Spleen (tissue), 11 donors: ENCODE measurements at regions not wholly inside any gene's neighbourhood (a gene's known extent, or its start where the extent isn't known, plus 50 kb on each side); places are given as distances from the start of the nearest gene placed in this dataset.

Experiments
- DNase-seq: peaks from one replicate; pipeline ENCODE4 v3.0.0-alpha.2; 2020
- H3K27ac ChIP-seq, 8 donors: fragments of 200-600 bp; sonication (generic) in 7 of 8; 1 replicate in 4 of 8; 2 replicates in 4 of 8; pipeline versions ENCODE4 v1.5.0 to v1.8.0; 2016 to 2021; ENCODE audit warnings: inconsistent platforms in 4 of 8, mild to moderate bottlenecking in 4 of 8, moderate library complexity in 1 of 8
- H3K27me3 ChIP-seq, 7 donors: fragments of 200-600 bp; sonication (generic) in 6 of 7; replicated peaks in 1 of 7; 1 replicate in 4 of 7; 2 replicates in 3 of 7; pipeline versions ENCODE4 v1.5.0 to v1.8.0; 2016 to 2021; ENCODE audit warnings: inconsistent platforms in 3 of 7, mild to moderate bottlenecking in 1 of 7
- H3K36me3 ChIP-seq, 6 donors: fragments of 200-600 bp; sonication (generic) in 5 of 6; 1 replicate in 4 of 6; 2 replicates in 2 of 6; pipeline versions ENCODE4 v1.5.0 to v1.8.0; 2016 to 2021; ENCODE audit warnings: inconsistent platforms in 2 of 6
- H3K4me1 ChIP-seq, 6 donors: fragments of 200-600 bp; sonication (generic) in 5 of 6; 1 replicate in 3 of 6; 2 replicates in 3 of 6; pipeline versions ENCODE4 v1.5.0 to v1.8.0; 2016 to 2021; ENCODE audit warnings: inconsistent platforms in 3 of 6
- H3K4me3 ChIP-seq, 8 donors: fragments of 200-600 bp; sonication (generic) in 7 of 8; 1 replicate in 4 of 8; 2 replicates in 4 of 8; pipeline versions ENCODE4 v1.5.0 to v1.8.0; 2016 to 2021; ENCODE audit warnings: inconsistent platforms in 4 of 8, mild to moderate bottlenecking in 4 of 8, moderate library complexity in 2 of 8
- H3K9me3 ChIP-seq, 8 donors: fragments of 200-600 bp; sonication (generic) in 7 of 8; 1 replicate in 4 of 8; 2 replicates in 4 of 8; pipeline versions ENCODE4 v1.5.0 to v1.8.0; 2016 to 2021; ENCODE audit warnings: inconsistent platforms in 4 of 8
- CTCF ChIP-seq, 11 experiments: fragments of 200-600 bp in 7 of 11; fragments of 450-650 bp in 4 of 11; sonication (generic) in 4 of 11; IDR thresholded peaks in 8 of 11; conservative IDR thresholded peaks in 3 of 11; 1 replicate in 7 of 11; 2 replicates in 4 of 11; pipeline versions ENCODE4 v1.4.0 to v1.8.0; 2016 to 2021; ENCODE audit warnings: antibody characterized with exemption in 11 of 11, inconsistent platforms in 4 of 11, mild to moderate bottlenecking in 1 of 11
- POLR2A ChIP-seq, 3 donors: fragments of 450-650 bp; IDR thresholded peaks; one replicate each; pipeline ENCODE4 v1.5.1; 2017; ENCODE audit warnings: antibody characterized with exemption in 3 of 3, mild to moderate bottlenecking in 1 of 3
- POLR2AphosphoS5 ChIP-seq, 3 donors: sonication (generic); formaldehyde crosslinking; IDR thresholded peaks; one replicate each; pipeline ENCODE4 v1.5.1; 2017; ENCODE audit warnings: antibody characterized with exemption in 3 of 3
- WGBS, 5 donors: extraction: QIAGEN DNeasy Blood & Tissue Kit in 3 of 5; methylation state at CpG; one replicate each; pipeline versions ENCODE4 v1.1.5 to v1.1.7; 2013 to 2018; 5-methylcytosine and 5-hydroxymethylcytosine counted together
- intact Hi-C: fragments of 100-400 bp; cut with DNase I; formaldehyde crosslinking; loops from one replicate; pipeline ENCODE4 v1.15.0; 2023; ENCODE audit warnings: low total_unique reads
- donor health status: healthy with polysubstance abuse.
- donor health status: DM: no; HTN: no; CAD: no; lungs with moderate emphysema.
- donor health status: DM: no; HTN: no; CAD: no.
- donor health status: Bipolar disorder and iron deficiency.
- donor health status: healthy.
- donor health status: DM: no; HTN: no; CAD: no.
- donor health status: DM: yes; HTN: yes; CAD: no.

- intact Hi-C loops: no loop called here
- no peaks in the 10 kb centered on the region for H3K27me3 ChIP-seq
- TF ChIP-seq POLR2A (IDR thresholded peaks at IDR 0.05) (no peak), CTCF (IDR thresholded peaks at IDR 0.05 in 8 of 11, conservative IDR thresholded peaks at IDR 0.05 in 3 of 11) (no peak), POLR2AphosphoS5 (IDR thresholded peaks at IDR 0.05) (no peak)
- 71 to 82% (median 78%) methylated on average over 5 of the region's 5 CpGs for WGBS, 5 donors
- no peak overlapping the region for H3K27ac ChIP-seq
- peaks cover 0 to 8% (median 0%) of the 10 kb centered on the region in 6 donors for H3K4me1 ChIP-seq
- no peak for DNase-seq
- H3K36me3 ChIP-seq: no peaks in the 10 kb centered on the region
- peaks cover 0 to 37% (median 25%) of the 10 kb centered on the region in 8 donors for H3K9me3 ChIP-seq
- H3K4me3 ChIP-seq: no peak overlapping the region
Measured at GRCh38 chr14:104328607-104329006, 190.2 kb downstream of the KIF26A start.

GRCh38 chr14:104329793-104330192 is 191.4 kb downstream of the KIF26A start:
- Histone ChIP-seq H3K27me3 (peaks cover 0 to 10% (median 0%) of the 10 kb centered on the region in 7 donors), H3K4me1 (peaks cover 0 to 8% (median 0%) of the 10 kb centered on the region in 6 donors), H3K9me3 (peaks cover 0 to 37% (median 25%) of the 10 kb centered on the region in 8 donors), H3K4me3 (no peak overlapping the region), H3K36me3 (no peaks in the 10 kb centered on the region), H3K27ac (no peak overlapping the region)
- TF ChIP-seq POLR2AphosphoS5 (IDR thresholded peaks at IDR 0.05) (no peak), CTCF (IDR thresholded peaks at IDR 0.05 in 8 of 11, conservative IDR thresholded peaks at IDR 0.05 in 3 of 11) (no peak), POLR2A (IDR thresholded peaks at IDR 0.05) (no peak)
- intact Hi-C loops: no loop called here
- WGBS, 5 donors: 75 to 94% (median 82%) methylated on average over 1 of the region's 1 CpG
- no peak for DNase-seq

DNA sequence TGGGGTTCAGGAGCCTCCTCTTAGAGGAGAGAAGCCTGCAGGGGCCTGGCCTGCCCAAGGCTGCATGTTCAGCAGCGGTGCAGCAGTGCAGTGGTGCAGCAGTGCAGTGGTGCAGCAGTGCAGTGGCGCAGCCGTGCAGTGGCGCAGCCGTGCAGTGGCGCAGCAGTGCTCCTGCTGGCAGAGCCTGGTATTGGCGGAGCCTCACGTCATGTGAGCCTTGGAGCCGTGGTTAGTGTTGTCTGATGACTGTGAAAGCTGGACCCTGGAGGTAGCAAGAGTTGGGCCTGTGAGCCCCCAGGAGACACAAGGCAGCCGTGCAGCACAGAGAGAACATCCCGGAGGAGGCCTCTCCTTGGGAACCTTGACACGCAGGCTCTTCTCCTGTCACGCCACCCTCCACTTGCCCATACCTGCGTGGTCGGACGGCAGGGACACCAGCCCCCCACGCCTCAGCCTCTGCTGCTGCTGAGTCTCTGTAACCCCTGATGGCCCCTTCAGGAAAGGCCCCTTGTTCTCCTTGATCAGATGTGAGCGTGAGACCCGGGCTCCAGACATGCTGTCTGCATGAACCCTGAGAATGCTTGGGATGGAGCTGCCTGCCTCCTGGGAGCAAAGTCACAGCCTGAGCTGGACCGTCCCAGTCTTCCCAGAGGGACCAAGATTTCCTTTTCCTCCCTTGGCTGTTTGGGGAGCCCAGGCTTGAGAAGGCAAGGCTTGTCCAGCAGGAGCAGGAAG is 193.7 kb downstream of the KIF26A start:
- peaks cover 0 to 8% (median 0%) of the 10 kb centered on the region in 6 donors for H3K4me1 ChIP-seq
- no peak overlapping the region for H3K27ac ChIP-seq
- H3K4me3 ChIP-seq: no peak overlapping the region
- WGBS, 5 donors: 85 to 95% (median 89%) methylated on average over 10 to 20 of the region's 20 CpGs
- no peak for DNase-seq
- peaks cover 0 to 18% (median 0%) of the 10 kb centered on the region in 7 donors for H3K27me3 ChIP-seq
- intact Hi-C loops: no loop called here
- H3K36me3 ChIP-seq: no peaks in the 10 kb centered on the region
- TF ChIP-seq CTCF (IDR thresholded peaks at IDR 0.05 in 8 of 11, conservative IDR thresholded peaks at IDR 0.05 in 3 of 11) (no peak), POLR2AphosphoS5 (IDR thresholded peaks at IDR 0.05) (no peak), POLR2A (IDR thresholded peaks at IDR 0.05) (no peak)
- peaks cover 0 to 37% (median 25%) of the 10 kb centered on the region in 8 donors for H3K9me3 ChIP-seq

GRCh38 chr14:104332634-104333270 is 194.4 kb downstream of the KIF26A start:
- Histone ChIP-seq H3K9me3 (peaks cover 0 to 42% (median 31%) of the 10 kb centered on the region in 8 donors), H3K27me3 (peaks cover 0 to 18% (median 0%) of the 10 kb centered on the region in 7 donors), H3K4me1 (peaks cover 0 to 8% (median 0%) of the 10 kb centered on the region in 6 donors), H3K4me3 (no peak overlapping the region), H3K27ac (no peak overlapping the region), H3K36me3 (no peaks in the 10 kb centered on the region)
- intact Hi-C loops: no loop called here
- TF ChIP-seq CTCF (IDR thresholded peaks at IDR 0.05 in 8 of 11, conservative IDR thresholded peaks at IDR 0.05 in 3 of 11): no peak
- TF ChIP-seq POLR2AphosphoS5 (IDR thresholded peaks at IDR 0.05): peak; percentile 73 to 83 (median 78)
- peak; percentile 73 for DNase-seq
- WGBS, 5 donors: 53 to 73% (median 57%) methylated on average over 8 to 15 of the region's 15 CpGs
